Uterus (tissue), 2 donors: ENCODE measurements at regions not wholly inside any gene's neighbourhood (a gene's known extent, or its start where the extent isn't known, plus 50 kb on each side); places are given as distances from the start of the nearest gene placed in this dataset.

Source experiments
- CTCF ChIP-seq, 4 experiments: fragments of 200-600 bp in 2 of 4; fragments of 450-650 bp in 2 of 4; sonication (generic) in 2 of 4; IDR thresholded peaks; one replicate each; pipeline ENCODE4 v1.5.1; 2016 to 2019; ENCODE audit warnings: antibody characterized with exemption in 4 of 4, mild to moderate bottlenecking in 2 of 4, moderate library complexity in 1 of 4
- POLR2A ChIP-seq, 2 donors: fragments of 450-650 bp; IDR thresholded peaks; one replicate each; pipeline ENCODE4 v1.6.1; 2016; ENCODE audit warnings: antibody characterized with exemption in 2 of 2, mild to moderate bottlenecking in 1 of 2, moderate library complexity in 1 of 2

DNA sequence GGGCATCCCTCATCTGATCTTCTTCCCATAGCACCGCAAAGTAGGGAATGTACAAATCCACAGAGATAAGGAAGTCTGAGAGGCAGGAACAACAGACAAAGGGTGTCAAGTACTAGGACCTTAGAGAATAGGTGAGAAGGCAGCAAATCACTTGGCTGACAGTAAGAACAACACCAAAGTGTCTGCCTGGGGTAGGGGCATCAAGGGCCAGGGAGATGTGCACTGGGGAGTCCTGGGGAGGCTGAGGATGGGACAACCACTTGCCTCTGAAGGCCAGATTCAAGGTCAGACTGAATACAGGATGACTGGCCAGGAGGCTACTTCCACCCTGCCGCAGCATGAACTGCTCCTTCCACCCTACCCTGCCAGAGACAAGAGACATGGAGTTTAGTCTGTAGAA lies 1040.8 kb downstream of the BCL11B start:
- TF ChIP-seq CTCF (IDR thresholded peaks at IDR 0.05) (no peak), POLR2A (IDR thresholded peaks at IDR 0.05) (no peak)
